Esophagus muscularis mucosa (tissue), 4 donors: ENCODE measurements at regions not wholly inside any gene's neighbourhood (a gene's known extent, or its start where the extent isn't known, plus 50 kb on each side); places are given as distances from the start of the nearest gene placed in this dataset.

Experiments
- DNase-seq: peaks from one replicate; pipeline ENCODE4 v3.0.0-alpha.2; 2017; ENCODE audit errors: extremely low spot score
- H3K27ac ChIP-seq, 4 donors: fragments of 200-600 bp; sonication (generic); replicated peaks in 1 of 4; 1 replicate in 3 of 4; 2 replicates in 1 of 4; pipeline ENCODE4 v1.5.1; 2016 to 2019; ENCODE audit warnings: mild to moderate bottlenecking in 1 of 4
- H3K27me3 ChIP-seq, 4 donors: fragments of 200-600 bp; sonication (generic); one replicate each; pipeline versions ENCODE4 v1.5.1 to v1.6.0; 2016 to 2019
- H3K36me3 ChIP-seq, 4 donors: fragments of 200-600 bp; sonication (generic); one replicate each; pipeline ENCODE4 v1.5.1; 2016 to 2019
- H3K4me1 ChIP-seq, 4 donors: fragments of 200-600 bp; sonication (generic); one replicate each; pipeline ENCODE4 v1.5.1; 2016 to 2019
- H3K4me3 ChIP-seq, 4 donors: fragments of 200-600 bp; sonication (generic); 1 replicate in 2 of 4; 2 replicates in 2 of 4; pipeline ENCODE4 v1.5.1; 2016 to 2019; ENCODE audit warnings: mild to moderate bottlenecking in 4 of 4, moderate library complexity in 1 of 4
- H3K9me3 ChIP-seq, 4 donors: fragments of 200-600 bp; sonication (generic); 1 replicate in 3 of 4; 2 replicates in 1 of 4; pipeline ENCODE4 v1.5.1; 2016 to 2019
- CTCF ChIP-seq, 3 experiments: fragments of 200-600 bp in 2 of 3; fragments of 450-650 bp in 1 of 3; sonication (generic) in 2 of 3; IDR thresholded peaks; one replicate each; pipeline ENCODE4 v1.5.1; 2017 to 2019; ENCODE audit warnings: antibody characterized with exemption in 3 of 3, mild to moderate bottlenecking in 2 of 3, moderate library complexity in 1 of 3
- EP300 ChIP-seq: sonication (generic); formaldehyde crosslinking; IDR thresholded peaks from one replicate; pipeline ENCODE4 v1.6.1; 2017; ENCODE audit warnings: antibody characterized with exemption
- POLR2A ChIP-seq: fragments of 450-650 bp; IDR thresholded peaks from one replicate; pipeline ENCODE4 v1.6.1; 2017; ENCODE audit warnings: antibody characterized with exemption, moderate library complexity, mild to moderate bottlenecking, low read depth
- POLR2AphosphoS5 ChIP-seq, 2 donors: sonication (generic); formaldehyde crosslinking; IDR thresholded peaks; one replicate each; pipeline ENCODE4 v1.6.1; 2017; ENCODE audit warnings: antibody characterized with exemption in 2 of 2
- WGBS: methylation state at CpG from one replicate; pipeline ENCODE4 v1.1.5; 2018; 5-methylcytosine and 5-hydroxymethylcytosine counted together
- intact Hi-C: fragments of 100-400 bp; cut with DNase I; formaldehyde crosslinking; loops from one replicate; pipeline ENCODE4 v1.15.1; 2023

- Histone ChIP-seq H3K36me3 (no peaks in the 10 kb centered on the region), H3K27ac (no peak overlapping the region), H3K4me3 (no peak overlapping the region), H3K9me3 (no peaks in the 10 kb centered on the region), H3K4me1 (no peaks in the 10 kb centered on the region), H3K27me3 (no peaks in the 10 kb centered on the region)
- TF ChIP-seq POLR2A (no peak), POLR2AphosphoS5 (IDR thresholded peaks at IDR 0.05) (no peak), EP300 (no peak), CTCF (IDR thresholded peaks at IDR 0.05) (no peak)
- intact Hi-C loops: no loop called here
- no peak for DNase-seq
- WGBS: 55% methylated on average over 6 of the region's 6 CpGs
Measured at GRCh38 chr21:23861911-23862504, 1745.3 kb downstream of the MRPL39 start.

GRCh38 chr21:23858878-23859277 lies 1748.4 kb downstream of the MRPL39 start:
- 64% methylated on average over 2 of the region's 2 CpGs for WGBS
- TF ChIP-seq EP300 (no peak), POLR2A (no peak), CTCF (IDR thresholded peaks at IDR 0.05) (no peak), POLR2AphosphoS5 (IDR thresholded peaks at IDR 0.05) (no peak)
- DNase-seq: no peak
- intact Hi-C loops: no loop called here
- Histone ChIP-seq H3K4me1 (no peaks in the 10 kb centered on the region), H3K27me3 (no peaks in the 10 kb centered on the region), H3K9me3 (no peaks in the 10 kb centered on the region), H3K4me3 (no peak overlapping the region), H3K36me3 (no peaks in the 10 kb centered on the region), H3K27ac (no peak overlapping the region)

- Histone ChIP-seq H3K9me3 (no peaks in the 10 kb centered on the region), H3K4me1 (no peaks in the 10 kb centered on the region), H3K4me3 (no peak overlapping the region), H3K27me3 (peaks cover 0 to 13% (median 0%) of the 10 kb centered on the region in 4 donors), H3K36me3 (no peaks in the 10 kb centered on the region), H3K27ac (no peak overlapping the region)
- peak; percentile 20 to 52 (median 34) for TF ChIP-seq CTCF (IDR thresholded peaks at IDR 0.05)
- TF ChIP-seq POLR2AphosphoS5 (IDR thresholded peaks at IDR 0.05): no peak
- no peak for TF ChIP-seq EP300
- no peak for DNase-seq
- intact Hi-C loops: no loop called here
- WGBS: 23% methylated on average over 1 of the region's 1 CpG
Measured at GRCh38 chr21:23853796-23854379, 1753.4 kb downstream of the MRPL39 start.

GRCh38 chr21:23837564-23837963 lies 1769.7 kb downstream of the MRPL39 start:
- H3K4me1 ChIP-seq: no peaks in the 10 kb centered on the region
- no peaks in the 10 kb centered on the region for H3K27me3 ChIP-seq
- H3K4me3 ChIP-seq: no peak overlapping the region
- no peaks in the 10 kb centered on the region for H3K36me3 ChIP-seq
- intact Hi-C loops: no loop called here
- H3K27ac ChIP-seq: no peak overlapping the region
- WGBS: 62% methylated on average over 3 of the region's 3 CpGs
- TF ChIP-seq POLR2AphosphoS5 (IDR thresholded peaks at IDR 0.05) (no peak), CTCF (IDR thresholded peaks at IDR 0.05) (no peak), POLR2A (no peak), EP300 (no peak)
- no peaks in the 10 kb centered on the region for H3K9me3 ChIP-seq
- DNase-seq: no peak

GRCh38 chr21:23822760-23823159 lies 1784.5 kb downstream of the MRPL39 start:
- Histone ChIP-seq H3K36me3 (no peaks in the 10 kb centered on the region), H3K27me3 (no peaks in the 10 kb centered on the region), H3K4me1 (no peaks in the 10 kb centered on the region), H3K9me3 (no peaks in the 10 kb centered on the region), H3K27ac (no peak overlapping the region), H3K4me3 (no peak overlapping the region)
- 63% methylated on average over 3 of the region's 3 CpGs for WGBS
- intact Hi-C loops: no loop called here
- DNase-seq: no peak
- TF ChIP-seq EP300: no peak
- TF ChIP-seq POLR2A: no peak
- TF ChIP-seq POLR2AphosphoS5 (IDR thresholded peaks at IDR 0.05): no peak
- TF ChIP-seq CTCF (IDR thresholded peaks at IDR 0.05): no peak
